Mesendoderm (in vitro differentiated cells): ENCODE measurements at regions not wholly inside any gene's neighbourhood (a gene's known extent, or its start where the extent isn't known, plus 50 kb on each side); places are given as distances from the start of the nearest gene placed in this dataset.
"Not testable (repeated sequence)": the region's sequence is repeated elsewhere in the genome, so short reads cannot be mapped to it uniquely, and the experiment has no call there.

Experiments used
- DNase-seq: peaks from one replicate; pipeline ENCODE4 v3.0.0; 2013
- H2AK5ac ChIP-seq: 2 replicates; pipeline ENCODE4 v1.6.1; 2013; ENCODE audit warnings: low read length, inconsistent platforms
- H2BK120ac ChIP-seq: 2 replicates; pipeline ENCODE4 v1.6.1; 2013; ENCODE audit warnings: low read depth, mild to moderate bottlenecking, low read length, moderate library complexity, mixed read lengths
- H2BK15ac ChIP-seq: replicated peaks from 2 replicates; pipeline ENCODE4 v1.6.1; 2013; ENCODE audit warnings: low read depth, mild to moderate bottlenecking, moderate library complexity
- H2BK5ac ChIP-seq: 2 replicates; pipeline ENCODE4 v1.6.1; 2013; ENCODE audit warnings: low read length, inconsistent platforms
- H3K18ac ChIP-seq: 2 replicates; pipeline ENCODE4 v1.6.1; 2013; ENCODE audit warnings: mild to moderate bottlenecking, low read length, mixed read lengths
- H3K23ac ChIP-seq: one replicate; pipeline ENCODE4 v1.6.1; 2013; ENCODE audit warnings: low read length
- H3K27ac ChIP-seq: 2 replicates; pipeline ENCODE4 v1.5.1; 2013; ENCODE audit warnings: low read depth, mild to moderate bottlenecking, inconsistent platforms, low read length, moderate library complexity
- H3K27me3 ChIP-seq: 2 replicates; pipeline ENCODE4 v1.6.1; 2013; ENCODE audit warnings: low read length, control low read depth, mild to moderate bottlenecking, inconsistent platforms; ENCODE audit not compliant: insufficient read depth, poor library complexity
- H3K36me3 ChIP-seq: 2 replicates; pipeline ENCODE4 v1.6.1; 2013; ENCODE audit warnings: low read length, inconsistent platforms; ENCODE audit not compliant: control insufficient read depth, insufficient read depth
- H3K4ac ChIP-seq: one replicate; pipeline ENCODE4 v1.6.1; 2013; ENCODE audit warnings: low read depth, mild to moderate bottlenecking, low read length, moderate library complexity
- H3K4me1 ChIP-seq: 2 replicates; pipeline ENCODE4 v1.6.1; 2013; ENCODE audit warnings: low read depth, low read length, inconsistent platforms; ENCODE audit not compliant: control insufficient read depth
- H3K4me2 ChIP-seq: 2 replicates; pipeline ENCODE4 v1.6.1; 2013; ENCODE audit warnings: low read length
- H3K4me3 ChIP-seq: 2 replicates; pipeline ENCODE4 v1.5.1; 2013; ENCODE audit warnings: mild to moderate bottlenecking, low read length
- H3K56ac ChIP-seq: one replicate; pipeline ENCODE4 v1.6.1; 2013; ENCODE audit warnings: low read length
- H3K79me1 ChIP-seq: 2 replicates; pipeline ENCODE4 v1.6.1; 2013; ENCODE audit warnings: low read length, inconsistent platforms
- H3K79me2 ChIP-seq: 2 replicates; pipeline ENCODE4 v1.6.1; 2013; ENCODE audit warnings: mild to moderate bottlenecking, low read length; ENCODE audit not compliant: control insufficient read depth, insufficient read depth
- H3K9ac ChIP-seq: 2 replicates; pipeline ENCODE4 v1.6.1; 2013; ENCODE audit warnings: low read length, inconsistent platforms
- H4K5ac ChIP-seq: one replicate; pipeline ENCODE4 v1.6.1; 2013; ENCODE audit warnings: low read length
- H4K8ac ChIP-seq: one replicate; pipeline ENCODE4 v1.6.1; 2013; ENCODE audit warnings: low read depth, mild to moderate bottlenecking, control low read depth, low read length, moderate library complexity
- WGBS: extraction: QIAGEN DNeasy Blood & Tissue Kit; methylation state at CpG from one replicate; pipeline ENCODE4 v1.1.7; 2013; ENCODE audit warnings: low lambda C conversion rate, missing lambda C conversion rate; ENCODE audit not compliant: insufficient coverage; ENCODE audit errors: extremely low coverage; 5-methylcytosine and 5-hydroxymethylcytosine counted together

- not testable (repeated sequence) for H3K79me2 ChIP-seq, H3K18ac ChIP-seq, H3K27ac ChIP-seq, H2BK120ac ChIP-seq, H3K4me1 ChIP-seq, H3K23ac ChIP-seq, H3K56ac ChIP-seq, H3K79me1 ChIP-seq, H3K27me3 ChIP-seq, H4K8ac ChIP-seq, H3K9ac ChIP-seq, H2BK5ac ChIP-seq, H3K36me3 ChIP-seq, H3K4ac ChIP-seq, H2BK15ac ChIP-seq, H4K5ac ChIP-seq, H3K4me3 ChIP-seq, H3K4me2 ChIP-seq, DNase-seq, H2AK5ac ChIP-seq
- WGBS, result no CpG with 5 or more reads among the region's 18 CpGs
Observed at GRCh38 chr16:29248306-29248939, 158.1 kb downstream of the NPIPB11 start.

- not testable (repeated sequence) for H3K79me2 ChIP-seq, H3K23ac ChIP-seq, H3K4me3 ChIP-seq, H2BK15ac ChIP-seq, H2BK120ac ChIP-seq, H3K56ac ChIP-seq, H4K8ac ChIP-seq, H3K27me3 ChIP-seq, H2BK5ac ChIP-seq, H4K5ac ChIP-seq, H3K4me1 ChIP-seq, DNase-seq, H3K79me1 ChIP-seq, H3K18ac ChIP-seq, H3K4ac ChIP-seq, H3K4me2 ChIP-seq, H3K36me3 ChIP-seq, H3K9ac ChIP-seq, H3K27ac ChIP-seq, H2AK5ac ChIP-seq
- WGBS, result no CpG with 5 or more reads among the region's 5 CpGs
Observed at GRCh38 chr16:29246091-29246490, 160.4 kb downstream of the NPIPB11 start.

- WGBS, result no CpG with 5 or more reads among the region's 7 CpGs
- Histone ChIP-seq H3K56ac (no peak overlapping the region), H3K9ac (no peak overlapping the region), H3K79me1 (no peaks in the 10 kb centered on the region), H3K79me2 (no peaks in the 10 kb centered on the region), H2BK15ac (no peak overlapping the region), H2BK5ac (no peak overlapping the region), H3K4me2 (no peak overlapping the region), H4K8ac (no peak overlapping the region), H4K5ac (no peak overlapping the region), H3K27me3 (no peaks in the 10 kb centered on the region), H3K4me3 (no peak overlapping the region), H2BK120ac (no peak overlapping the region), H3K36me3 (no peaks in the 10 kb centered on the region), H2AK5ac (no peak overlapping the region), H3K18ac (no peak overlapping the region), H3K4ac (no peak overlapping the region), H3K4me1 (no peaks in the 10 kb centered on the region), H3K27ac (no peak overlapping the region), H3K23ac (no peak overlapping the region)
- DNase-seq, result no peak
Observed at GRCh38 chr16:29237971-29238370, 168.5 kb downstream of the NPIPB11 start.

GRCh38 chr16:29237495-29237894, 169.0 kb downstream of the NPIPB11 start:
- not testable (repeated sequence) for H3K36me3 ChIP-seq, H3K56ac ChIP-seq, H3K18ac ChIP-seq, H3K27ac ChIP-seq, DNase-seq, H2BK120ac ChIP-seq, H3K4me1 ChIP-seq, H2BK5ac ChIP-seq, H3K23ac ChIP-seq, H2AK5ac ChIP-seq, H3K9ac ChIP-seq, H2BK15ac ChIP-seq, H3K79me2 ChIP-seq, H3K27me3 ChIP-seq, H3K4me2 ChIP-seq, H3K4ac ChIP-seq, H4K5ac ChIP-seq, H3K79me1 ChIP-seq, H4K8ac ChIP-seq, H3K4me3 ChIP-seq
- no CpG with 5 or more reads among the region's 15 CpGs for WGBS

- H3K56ac ChIP-seq, H4K8ac ChIP-seq, H2BK5ac ChIP-seq, H3K9ac ChIP-seq, H2BK120ac ChIP-seq, H4K5ac ChIP-seq, H3K79me1 ChIP-seq, H3K23ac ChIP-seq, H3K4me3 ChIP-seq, H2BK15ac ChIP-seq, H3K4ac ChIP-seq, H3K36me3 ChIP-seq, H3K4me2 ChIP-seq, H3K18ac ChIP-seq, DNase-seq, H3K27ac ChIP-seq, H3K79me2 ChIP-seq, H3K27me3 ChIP-seq, H3K4me1 ChIP-seq, H2AK5ac ChIP-seq: not testable (repeated sequence)
- WGBS, result no CpG with 5 or more reads among the region's 30 CpGs
Observed at GRCh38 chr16:29237023-29237422, 169.5 kb downstream of the NPIPB11 start.

GRCh38 chr16:29235836-29236370, 170.6 kb downstream of the NPIPB11 start:
- H3K27ac ChIP-seq, H3K27me3 ChIP-seq, H4K5ac ChIP-seq, DNase-seq, H3K18ac ChIP-seq, H2AK5ac ChIP-seq, H3K4me1 ChIP-seq, H3K9ac ChIP-seq, H3K36me3 ChIP-seq, H3K79me1 ChIP-seq, H2BK120ac ChIP-seq, H3K23ac ChIP-seq, H3K4ac ChIP-seq, H3K56ac ChIP-seq, H2BK15ac ChIP-seq, H3K4me2 ChIP-seq, H2BK5ac ChIP-seq, H4K8ac ChIP-seq, H3K79me2 ChIP-seq, H3K4me3 ChIP-seq: not testable (repeated sequence)
- WGBS, result no CpG with 5 or more reads among the region's 16 CpGs
